ENCODE measurements at regions not wholly inside any gene's neighbourhood (a gene's known extent, or its start where the extent isn't known, plus 50 kb on each side); places are given as distances from the start of the nearest gene placed in this dataset.

- DNase-seq (ENCODE audit: low spot score in 2 of 2) = no peak
- no peak overlapping the region for H3K27ac ChIP-seq
- H3K4me3 ChIP-seq = no peak overlapping the region
- TF ChIP-seq CTCF (IDR thresholded peaks at IDR 0.05) = no peak
- peaks cover 0 to 1% of the 10 kb centered on the region in 2 donors for H3K27me3 ChIP-seq
- H3K9me3 ChIP-seq = no peaks in the 10 kb centered on the region
- H3K36me3 ChIP-seq = no peaks in the 10 kb centered on the region
- intact Hi-C loops (cut with DNase I; ENCODE audit: low total_unique reads) = no loop called here
- no peaks in the 10 kb centered on the region for H3K4me1 ChIP-seq
These were observed 86.0 kb downstream of the DRD1 start for GRCh38 chr5:175357995-175358394.

GRCh38 chr5:175356428-175356827 is 87.6 kb downstream of the DRD1 start:
- H3K27me3 ChIP-seq = peaks cover 0 to 8% of the 10 kb centered on the region in 2 donors
- TF ChIP-seq CTCF (IDR thresholded peaks at IDR 0.05) (no peak), POLR2AphosphoS5 (IDR thresholded peaks at IDR 0.05) (no peak), POLR2A (IDR thresholded peaks at IDR 0.05) (no peak)
- H3K4me1 ChIP-seq = no peaks in the 10 kb centered on the region
- no peaks in the 10 kb centered on the region for H3K9me3 ChIP-seq
- H3K36me3 ChIP-seq = no peaks in the 10 kb centered on the region
- intact Hi-C loops (cut with DNase I; ENCODE audit: low total_unique reads) = no loop called here
- no peak overlapping the region for H3K27ac ChIP-seq
- DNase-seq (ENCODE audit: low spot score in 2 of 2) = no peak
- no peak overlapping the region for H3K4me3 ChIP-seq

GRCh38 chr5:175354964-175355363 is 89.0 kb downstream of the DRD1 start:
- TF ChIP-seq POLR2A (IDR thresholded peaks at IDR 0.05) = no peak
- no peak for TF ChIP-seq POLR2AphosphoS5 (IDR thresholded peaks at IDR 0.05)
- no peak for TF ChIP-seq CTCF (IDR thresholded peaks at IDR 0.05)
- Histone ChIP-seq H3K9me3 (no peaks in the 10 kb centered on the region), H3K36me3 (no peaks in the 10 kb centered on the region), H3K4me1 (no peaks in the 10 kb centered on the region), H3K4me3 (no peak overlapping the region), H3K27me3 (peaks cover 0 to 8% of the 10 kb centered on the region in 2 donors), H3K27ac (no peak overlapping the region)
- DNase-seq (ENCODE audit: low spot score in 2 of 2) = no peak
- intact Hi-C loops (cut with DNase I; ENCODE audit: low total_unique reads) = no loop called here

GRCh38 chr5:175353926-175354325 is 90.1 kb downstream of the DRD1 start:
- intact Hi-C loops (cut with DNase I; ENCODE audit: low total_unique reads) = no loop called here
- H3K36me3 ChIP-seq = no peaks in the 10 kb centered on the region
- no peak overlapping the region for H3K27ac ChIP-seq
- H3K4me3 ChIP-seq = no peak overlapping the region
- TF ChIP-seq CTCF (IDR thresholded peaks at IDR 0.05) (no peak), POLR2AphosphoS5 (IDR thresholded peaks at IDR 0.05) (no peak), POLR2A (IDR thresholded peaks at IDR 0.05) (no peak)
- no peaks in the 10 kb centered on the region for H3K4me1 ChIP-seq
- peaks cover 0 to 8% of the 10 kb centered on the region in 2 donors for H3K27me3 ChIP-seq
- H3K9me3 ChIP-seq = no peaks in the 10 kb centered on the region
- DNase-seq (ENCODE audit: low spot score in 2 of 2) = no peak

- TF ChIP-seq POLR2A (IDR thresholded peaks at IDR 0.05) (no peak), CTCF (IDR thresholded peaks at IDR 0.05) (no peak), POLR2AphosphoS5 (IDR thresholded peaks at IDR 0.05) (no peak)
- intact Hi-C loops (cut with DNase I; ENCODE audit: low total_unique reads) = no loop called here
These were observed 91.9 kb downstream of the DRD1 start for GRCh38 chr5:175351897-175352590.

More at GRCh38 chr5:175351897-175352590, 91.9 kb downstream of the DRD1 start:
- Histone ChIP-seq H3K4me3 (no peak overlapping the region), H3K27me3 (peaks cover 0 to 8% of the 10 kb centered on the region in 2 donors), H3K36me3 (no peaks in the 10 kb centered on the region), H3K4me1 (no peaks in the 10 kb centered on the region), H3K27ac (no peak overlapping the region), H3K9me3 (no peaks in the 10 kb centered on the region)
- no peak for DNase-seq (ENCODE audit: low spot score in 2 of 2)

Measured in breast epithelium (tissue), 4 donors.